IMR-90 (cell line): ENCODE measurements at regions not wholly inside any gene's neighbourhood (a gene's known extent, or its start where the extent isn't known, plus 50 kb on each side); places are given as distances from the start of the nearest gene placed in this dataset.

Experiments used
- ATAC-seq: fragments of 200-7000 bp; cut with Tn5 transposase; 2 replicates; pipeline ENCODE4 v1.9.1; 2020; ENCODE audit warnings: low read depth, mild to moderate bottlenecking, moderate library complexity
- BruUV-seq: library from RNA; stranded (reverse); fragments of 400-500 nt; replicated peaks from 2 replicates; lab custom pipeline; 2021; lab: Mats Ljungman, UMichigan
- CTCF ChIA-PET: fragments of 300-600 bp; formaldehyde crosslinking; extraction: SDS; loops from one replicate; lab custom pipeline; 2021; ENCODE audit warnings: antibody characterized with exemption; lab: Yijun Ruan, JAX
- POLR2A ChIA-PET: fragments of 300-600 bp; sonication (Branson Sonifier 250); formaldehyde crosslinking; loops from one replicate; lab custom pipeline; 2022; ENCODE audit warnings: antibody characterized with exemption; ENCODE audit not compliant: unreplicated experiment; lab: Charles Lee
- DNase-seq: peaks from one replicate; pipeline ENCODE4 v3.0.0; 2013
- H2AFZ ChIP-seq: replicated peaks from 2 replicates; pipeline ENCODE3; 2013; ENCODE audit warnings: low read length, mild to moderate bottlenecking; ENCODE audit not compliant: poor library complexity
- H2AK5ac ChIP-seq: 2 replicates; pipeline ENCODE4 v1.6.1; 2013; ENCODE audit warnings: low read depth, low read length, inconsistent platforms
- H2AK9ac ChIP-seq: replicated peaks from 2 replicates; pipeline ENCODE3; 2013; ENCODE audit warnings: mild to moderate bottlenecking, low read depth, low read length, moderate library complexity; ENCODE audit not compliant: poor library complexity
- H2BK120ac ChIP-seq: 2 replicates; pipeline ENCODE4 v1.6.1; 2013; ENCODE audit warnings: low read depth, low read length, inconsistent platforms
- H2BK15ac ChIP-seq: 3 replicates; pipeline ENCODE4 v1.6.1; 2013; ENCODE audit warnings: low read depth, low read length, inconsistent platforms
- H2BK20ac ChIP-seq: 2 replicates; pipeline ENCODE4 v1.6.1; 2013; ENCODE audit warnings: low read depth, mild to moderate bottlenecking, inconsistent platforms, low read length, moderate library complexity
- H2BK5ac ChIP-seq: 2 replicates; pipeline ENCODE4 v1.6.1; 2013; ENCODE audit warnings: mild to moderate bottlenecking, low read depth, low read length, inconsistent platforms; ENCODE audit not compliant: poor library complexity, severe bottlenecking
- H3K14ac ChIP-seq: replicated peaks from 2 replicates; pipeline ENCODE4 v1.6.1; 2013; ENCODE audit warnings: low read depth, low read length, inconsistent platforms
- H3K18ac ChIP-seq: 2 replicates; pipeline ENCODE4 v1.6.1; 2013; ENCODE audit warnings: low read depth, low read length, control low read depth
- H3K23ac ChIP-seq: 2 replicates; pipeline ENCODE4 v1.6.1; 2013; ENCODE audit warnings: low read depth, low read length, inconsistent platforms
- H3K27ac ChIP-seq: 2 replicates; pipeline ENCODE4 v1.5.1; 2013; ENCODE audit warnings: mild to moderate bottlenecking, control low read depth, low read length; ENCODE audit not compliant: insufficient read depth
- H3K27me3 ChIP-seq: 2 replicates; pipeline ENCODE4 v1.6.1; 2013; ENCODE audit warnings: low read length; ENCODE audit not compliant: control insufficient read depth, insufficient read depth
- H3K36me3 ChIP-seq: 2 replicates; pipeline ENCODE4 v1.6.1; 2013; ENCODE audit warnings: low read length, mixed read lengths; ENCODE audit not compliant: control insufficient read depth, insufficient read depth
- H3K4ac ChIP-seq: 2 replicates; pipeline ENCODE4 v1.6.1; 2013; ENCODE audit warnings: low read depth, low read length, inconsistent platforms
- H3K4me1 ChIP-seq: 2 replicates; pipeline ENCODE4 v1.6.1; 2013; ENCODE audit warnings: low read length, mixed read lengths; ENCODE audit not compliant: control insufficient read depth, insufficient read depth
- H3K4me2 ChIP-seq: 2 replicates; pipeline ENCODE4 v1.6.1; 2013; ENCODE audit warnings: low read depth, mild to moderate bottlenecking, control low read depth, low read length, moderate library complexity
- H3K4me3 ChIP-seq: 2 replicates; pipeline ENCODE4 v1.5.1; 2013; ENCODE audit warnings: low read depth, mild to moderate bottlenecking, control low read depth, low read length, moderate library complexity; ENCODE audit not compliant: insufficient read depth
- H3K56ac ChIP-seq: 2 replicates; pipeline ENCODE4 v1.6.1; 2013; ENCODE audit warnings: low read length, inconsistent platforms; ENCODE audit not compliant: insufficient read depth; ENCODE audit errors: extremely low read depth
- H3K79me1 ChIP-seq, 2 experiments: 2 replicates each; pipeline ENCODE4 v1.6.1; 2013; ENCODE audit warnings: low read length in 2 of 2, inconsistent platforms in 1 of 2, low read depth in 1 of 2
- H3K9ac ChIP-seq: 2 replicates; pipeline ENCODE4 v1.6.1; 2013; ENCODE audit warnings: low read depth, low read length, control low read depth
- H3K9me1 ChIP-seq: 2 replicates; pipeline ENCODE4 v1.6.1; 2013; ENCODE audit warnings: low read length, inconsistent platforms; ENCODE audit not compliant: insufficient read depth
- H3K9me3 ChIP-seq: 2 replicates; pipeline ENCODE4 v1.6.1; 2013; ENCODE audit warnings: low read length; ENCODE audit not compliant: control insufficient read depth, insufficient read depth
- H4K20me1 ChIP-seq: 2 replicates; pipeline ENCODE4 v1.6.1; 2013; ENCODE audit warnings: low read length, inconsistent platforms; ENCODE audit not compliant: insufficient read depth
- H4K5ac ChIP-seq: 2 replicates; pipeline ENCODE4 v1.6.1; 2013; ENCODE audit warnings: mild to moderate bottlenecking, low read depth, low read length, control low read depth
- H4K8ac ChIP-seq, 2 experiments: 2 replicates each; pipeline ENCODE4 v1.6.1; 2013; ENCODE audit warnings: low read depth in 2 of 2, low read length in 2 of 2, control low read depth in 1 of 2, inconsistent platforms in 1 of 2
- H4K91ac ChIP-seq: 2 replicates; pipeline ENCODE4 v1.6.1; 2013; ENCODE audit warnings: low read depth, low read length, inconsistent platforms; ENCODE audit not compliant: insufficient read depth
- BHLHE40 ChIP-seq: fragments of 150-350 bp; IDR thresholded peaks from 2 replicates; pipeline ENCODE4 v1.6.1; 2016; ENCODE audit warnings: mild to moderate bottlenecking, low read depth, low read length
- CEBPB ChIP-seq: IDR thresholded peaks from 2 replicates; pipeline ENCODE4 v1.6.1; 2012; ENCODE audit warnings: low read depth, low read length, improper control_type of control experiment
- CHD1 ChIP-seq: IDR thresholded peaks from 2 replicates; pipeline ENCODE4 v1.6.1; 2012; ENCODE audit warnings: low read depth, low read length, improper control_type of control experiment
- CTCF ChIP-seq: conservative IDR thresholded peaks from 2 replicates; pipeline ENCODE4 v1.5.1; 2012; ENCODE audit warnings: mild to moderate bottlenecking, low read depth, low read length, improper control_type of control experiment
- ELK1 ChIP-seq: fragments of 150-350 bp; IDR thresholded peaks from 2 replicates; pipeline ENCODE4 v1.6.1; 2016; ENCODE audit warnings: low read depth, mild to moderate bottlenecking, low read length, moderate library complexity, borderline replicate concordance
- FOS ChIP-seq: fragments of 150-350 bp; IDR thresholded peaks from 2 replicates; pipeline ENCODE4 v1.6.1; 2016; ENCODE audit warnings: low read depth, low read length
- MAFK ChIP-seq: IDR thresholded peaks from 2 replicates; pipeline ENCODE4 v1.6.1; 2012; ENCODE audit warnings: low read depth, low read length, improper control_type of control experiment
- MAZ ChIP-seq: IDR thresholded peaks from 2 replicates; pipeline ENCODE4 v1.6.1; 2012; ENCODE audit warnings: low read depth, mild to moderate bottlenecking, low read length, improper control_type of control experiment, moderate library complexity, borderline replicate concordance
- MXI1 ChIP-seq: IDR thresholded peaks from 2 replicates; pipeline ENCODE4 v1.6.1; 2012; ENCODE audit warnings: low read depth, mild to moderate bottlenecking, low read length, moderate library complexity, borderline replicate concordance
- NFE2L2 ChIP-seq: fragments of 150-350 bp; IDR thresholded peaks from 2 replicates; pipeline ENCODE4 v1.6.1; 2016; ENCODE audit warnings: low read depth, mild to moderate bottlenecking, low read length
- POLR2A ChIP-seq: IDR thresholded peaks from 2 replicates; pipeline ENCODE4 v1.6.1; 2012; ENCODE audit warnings: mild to moderate bottlenecking, low read depth, low read length
- RAD21 ChIP-seq: IDR thresholded peaks from 2 replicates; pipeline ENCODE4 v1.6.1; 2012; ENCODE audit warnings: low read length, improper control_type of control experiment
- RCOR1 ChIP-seq: IDR thresholded peaks from 2 replicates; pipeline ENCODE4 v1.6.1; 2012; ENCODE audit warnings: mild to moderate bottlenecking, low read length, improper control_type of control experiment; ENCODE audit not compliant: insufficient replicate concordance
- RFX5 ChIP-seq: IDR thresholded peaks from 2 replicates; pipeline ENCODE4 v1.8.0; 2012; ENCODE audit warnings: low read depth, mild to moderate bottlenecking, low read length, moderate library complexity
- SMC3 ChIP-seq: fragments of 150-350 bp; IDR thresholded peaks from 2 replicates; pipeline ENCODE4 v1.6.1; 2016; ENCODE audit warnings: low read depth, mild to moderate bottlenecking, antibody characterized with exemption, low read length, moderate library complexity
- USF2 ChIP-seq: fragments of 150-350 bp; IDR thresholded peaks from 2 replicates; pipeline ENCODE4 v1.6.1; 2017; ENCODE audit warnings: mild to moderate bottlenecking, antibody characterized with exemption, low read length, low read depth
- WGBS, 2 experiments: methylation state at CpG; one replicate each; pipeline versions ENCODE4 v1.1.5 to v1.1.7; 2013; ENCODE audit warnings: missing lambda C conversion rate in 2 of 2; ENCODE audit not compliant: insufficient read length in 1 of 2; ENCODE audit errors: extremely low coverage in 2 of 2; 5-methylcytosine and 5-hydroxymethylcytosine counted together
- dilution Hi-C: fragments of 300-500 bp; cut with HindIII; formaldehyde crosslinking; loops from one replicate; pipeline ENCODE4 v1.14.3; 2018; ENCODE audit warnings: low sequenced_read_pairs; ENCODE audit not compliant: unreplicated experiment
- in situ Hi-C: fragments of 300-500 bp; cut with MboI; formaldehyde crosslinking; loops from 3 replicates; pipeline ENCODE4 v1.14.3; 2019; ENCODE audit warnings: low sequenced_read_pairs, inconsistent platforms, mixed read lengths
- intact Hi-C: fragments of 100-400 bp; cut with micrococcal nuclease; formaldehyde crosslinking; loops from 2 replicates; pipeline ENCODE4 v1.10.0; 2022

DNA sequence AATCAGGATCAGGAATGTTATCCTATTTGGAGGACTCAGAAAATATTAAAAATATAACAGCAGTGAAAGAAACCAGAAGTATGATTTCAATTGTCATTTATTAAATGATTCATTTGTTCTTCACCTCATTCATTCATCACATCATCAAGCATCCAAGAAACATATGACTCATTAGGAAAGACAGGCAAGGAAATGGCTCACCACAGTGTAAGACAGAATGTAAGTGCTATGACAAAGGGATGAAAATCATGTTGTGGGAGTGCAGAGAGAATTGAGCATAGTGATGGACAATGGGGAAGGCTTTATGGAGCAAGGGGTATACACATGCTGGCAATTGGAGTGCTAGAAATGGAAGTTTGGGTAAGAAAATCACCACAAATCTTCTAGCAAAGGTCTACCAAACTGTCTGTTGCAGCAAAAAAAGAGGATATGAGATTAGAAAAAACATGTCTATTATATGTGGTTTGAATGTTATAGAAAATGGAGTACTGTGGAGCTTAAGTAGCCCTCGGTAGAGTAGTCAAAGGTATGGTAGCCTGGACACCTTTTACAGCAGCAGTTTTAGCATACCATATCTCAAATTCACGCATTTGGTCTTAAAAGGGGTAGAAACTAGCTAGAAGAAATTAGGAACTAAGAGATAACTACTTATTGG, 111.1 kb upstream of the GPR149 start:
- H3K9ac ChIP-seq: no peak overlapping the region
- no peak overlapping the region for H2BK15ac ChIP-seq
- H3K79me1 ChIP-seq: no peaks in the 10 kb centered on the region
- no TSS peak for BruUV-seq
- no peaks in the 10 kb centered on the region for H3K4me1 ChIP-seq
- H4K20me1 ChIP-seq: no peaks in the 10 kb centered on the region
- no peak overlapping the region for H4K91ac ChIP-seq
- H2AK9ac ChIP-seq: no peak overlapping the region
- H3K14ac ChIP-seq: no peak overlapping the region
- H3K9me3 ChIP-seq: 0 out of 2 replicates have a peak, but pooled peaks cover 1% of the 10 kb centered on the region
- no CpG with 5 or more reads among the region's 2 CpGs for WGBS, 2 experiments
- no peak overlapping the region for H2AK5ac ChIP-seq
- H3K56ac ChIP-seq: no peak overlapping the region
- ChIA-PET CTCF (no interaction called here), POLR2A (no interaction called here)
- no peak overlapping the region for H3K27ac ChIP-seq
- no peak overlapping the region for H3K4me2 ChIP-seq
- DNase-seq (no peak), ATAC-seq (no peak)
- H2AFZ ChIP-seq: no peak overlapping the region
- no peak overlapping the region for H3K4me3 ChIP-seq
- no peak overlapping the region for H3K18ac ChIP-seq
- dilution Hi-C loops (no loop called here), in situ Hi-C loops (no loop called here), intact Hi-C loops (no loop called here)
- no peak overlapping the region for H3K4ac ChIP-seq
- no peak overlapping the region for H2BK5ac ChIP-seq
- no peak overlapping the region for H2BK20ac ChIP-seq
- H3K9me1 ChIP-seq: no peaks in the 10 kb centered on the region
- no peak overlapping the region for H4K8ac ChIP-seq
- no peaks in the 10 kb centered on the region for H3K27me3 ChIP-seq
- no peak for TF ChIP-seq FOS
- no peak for TF ChIP-seq CTCF
- no peak for TF ChIP-seq ELK1
- no peak for TF ChIP-seq NFE2L2
- TF ChIP-seq POLR2A: no peak
- no peak for TF ChIP-seq BHLHE40
- no peak for TF ChIP-seq SMC3
- TF ChIP-seq USF2: no peak
- no peak for TF ChIP-seq RCOR1
- no peak for TF ChIP-seq CHD1
- TF ChIP-seq CEBPB: no peak
- TF ChIP-seq MXI1: no peak
- TF ChIP-seq MAZ: no peak
- no peak for TF ChIP-seq RFX5
- TF ChIP-seq RAD21: no peak
- TF ChIP-seq MAFK: no peak
- H2BK120ac ChIP-seq: no peak overlapping the region
- H3K36me3 ChIP-seq: no peaks in the 10 kb centered on the region
- H3K23ac ChIP-seq: no peak overlapping the region
- no peak overlapping the region for H4K5ac ChIP-seq
